OCI-LY3 (cell line): ENCODE measurements at regions not wholly inside any gene's neighbourhood (a gene's known extent, or its start where the extent isn't known, plus 50 kb on each side); places are given as distances from the start of the nearest gene placed in this dataset.

ENCODE experiments used
- EZH2phosphoT487 ChIP-seq: fragments of 200-600 bp; shearing (Covaris generic); IDR thresholded peaks from 2 replicates; pipeline ENCODE4 v1.6.1; 2018; ENCODE audit warnings: antibody characterized with exemption, mixed run types, low read depth
- TF ChIP-seq, protein P1 (sequence below): fragments of 200-600, 300-600 bp; sonication (generic); IDR thresholded peaks from 2 replicates; pipeline ENCODE4 v1.5.1; 2014; ENCODE audit warnings: antibody characterized with exemption, low read length, low read depth

DNA sequence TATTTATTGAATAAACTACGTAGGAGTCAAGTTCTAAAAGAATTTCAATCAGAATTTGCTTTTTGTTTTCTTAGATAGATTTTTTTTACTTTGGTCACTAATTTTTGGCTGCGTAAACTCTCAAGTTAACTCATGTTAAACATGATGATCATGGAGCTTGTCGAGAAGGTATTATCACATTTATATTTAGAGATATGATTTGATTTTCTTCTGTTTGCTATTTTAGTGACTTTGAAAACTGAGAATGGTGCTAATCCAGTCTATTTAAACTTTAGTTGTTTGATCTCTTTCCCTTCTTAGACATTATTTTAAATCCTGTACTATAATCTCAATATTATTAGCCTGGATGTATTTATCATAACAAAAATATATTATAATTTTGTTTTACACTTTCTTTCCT lies 179.4 kb upstream of the SEMA3C start:
- TF ChIP-seq, protein P1, sequence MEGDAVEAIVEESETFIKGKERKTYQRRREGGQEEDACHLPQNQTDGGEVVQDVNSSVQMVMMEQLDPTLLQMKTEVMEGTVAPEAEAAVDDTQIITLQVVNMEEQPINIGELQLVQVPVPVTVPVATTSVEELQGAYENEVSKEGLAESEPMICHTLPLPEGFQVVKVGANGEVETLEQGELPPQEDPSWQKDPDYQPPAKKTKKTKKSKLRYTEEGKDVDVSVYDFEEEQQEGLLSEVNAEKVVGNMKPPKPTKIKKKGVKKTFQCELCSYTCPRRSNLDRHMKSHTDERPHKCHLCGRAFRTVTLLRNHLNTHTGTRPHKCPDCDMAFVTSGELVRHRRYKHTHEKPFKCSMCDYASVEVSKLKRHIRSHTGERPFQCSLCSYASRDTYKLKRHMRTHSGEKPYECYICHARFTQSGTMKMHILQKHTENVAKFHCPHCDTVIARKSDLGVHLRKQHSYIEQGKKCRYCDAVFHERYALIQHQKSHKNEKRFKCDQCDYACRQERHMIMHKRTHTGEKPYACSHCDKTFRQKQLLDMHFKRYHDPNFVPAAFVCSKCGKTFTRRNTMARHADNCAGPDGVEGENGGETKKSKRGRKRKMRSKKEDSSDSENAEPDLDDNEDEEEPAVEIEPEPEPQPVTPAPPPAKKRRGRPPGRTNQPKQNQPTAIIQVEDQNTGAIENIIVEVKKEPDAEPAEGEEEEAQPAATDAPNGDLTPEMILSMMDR: no peak
- no peak for TF ChIP-seq EZH2phosphoT487
